ENCODE measurements at regions not wholly inside any gene's neighbourhood (a gene's known extent, or its start where the extent isn't known, plus 50 kb on each side); places are given as distances from the start of the nearest gene placed in this dataset.

- no peak for TF ChIP-seq POLR2A (IDR thresholded peaks at IDR 0.05)
- no peak for TF ChIP-seq CTCF (IDR thresholded peaks at IDR 0.05)
Observed at GRCh38 chr16:79814124-79814523, 213.6 kb upstream of the MAF start.

All from lower leg skin (tissue), 3 donors.